ENCODE measurements at regions not wholly inside any gene's neighbourhood (a gene's known extent, or its start where the extent isn't known, plus 50 kb on each side); places are given as distances from the start of the nearest gene placed in this dataset.

DNA sequence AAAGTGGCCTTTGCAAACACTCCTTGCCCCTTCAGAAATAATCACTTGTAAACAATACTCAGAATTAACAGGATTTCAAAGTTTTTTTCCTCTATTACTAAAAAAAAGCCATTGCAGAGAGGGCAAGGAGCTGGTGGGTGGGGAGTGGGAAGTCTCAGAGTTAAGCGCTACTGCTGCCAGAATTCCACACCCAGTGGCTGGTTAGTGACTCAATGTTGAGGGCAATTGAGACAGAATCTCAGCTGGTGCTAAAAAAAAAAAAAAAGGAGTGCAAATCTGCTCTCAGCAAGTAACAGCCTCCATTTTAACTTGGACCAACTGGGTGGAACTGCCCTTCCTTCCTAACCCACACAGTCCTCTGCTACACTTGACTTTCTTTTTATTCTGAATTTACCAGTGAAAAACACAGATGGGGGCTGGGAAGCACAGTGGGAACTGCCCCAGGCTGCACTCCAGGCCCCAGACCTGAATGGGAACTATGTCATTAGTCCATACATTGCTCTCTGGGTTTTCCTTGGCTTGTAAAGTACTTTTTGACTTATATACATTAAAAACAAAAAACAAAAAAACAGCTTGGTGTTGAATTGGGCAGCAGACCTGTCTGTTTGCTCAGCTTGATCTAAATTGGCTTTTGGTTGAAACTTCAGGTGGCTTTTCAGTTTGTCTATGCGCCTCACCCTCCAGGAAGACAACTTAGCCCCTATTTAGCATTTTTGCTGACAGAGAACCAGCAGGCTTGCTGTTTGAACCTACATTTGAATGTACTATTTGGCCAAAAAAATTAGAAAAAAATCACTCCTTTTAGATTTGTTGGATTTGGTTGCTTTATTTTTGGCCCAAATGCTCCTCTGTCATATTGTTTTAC lies 357.8 kb upstream of the TBL1XR1 start:
- TF ChIP-seq, protein P1, sequence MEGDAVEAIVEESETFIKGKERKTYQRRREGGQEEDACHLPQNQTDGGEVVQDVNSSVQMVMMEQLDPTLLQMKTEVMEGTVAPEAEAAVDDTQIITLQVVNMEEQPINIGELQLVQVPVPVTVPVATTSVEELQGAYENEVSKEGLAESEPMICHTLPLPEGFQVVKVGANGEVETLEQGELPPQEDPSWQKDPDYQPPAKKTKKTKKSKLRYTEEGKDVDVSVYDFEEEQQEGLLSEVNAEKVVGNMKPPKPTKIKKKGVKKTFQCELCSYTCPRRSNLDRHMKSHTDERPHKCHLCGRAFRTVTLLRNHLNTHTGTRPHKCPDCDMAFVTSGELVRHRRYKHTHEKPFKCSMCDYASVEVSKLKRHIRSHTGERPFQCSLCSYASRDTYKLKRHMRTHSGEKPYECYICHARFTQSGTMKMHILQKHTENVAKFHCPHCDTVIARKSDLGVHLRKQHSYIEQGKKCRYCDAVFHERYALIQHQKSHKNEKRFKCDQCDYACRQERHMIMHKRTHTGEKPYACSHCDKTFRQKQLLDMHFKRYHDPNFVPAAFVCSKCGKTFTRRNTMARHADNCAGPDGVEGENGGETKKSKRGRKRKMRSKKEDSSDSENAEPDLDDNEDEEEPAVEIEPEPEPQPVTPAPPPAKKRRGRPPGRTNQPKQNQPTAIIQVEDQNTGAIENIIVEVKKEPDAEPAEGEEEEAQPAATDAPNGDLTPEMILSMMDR (IDR thresholded peaks at IDR 0.05; ENCODE audit: insufficient read depth in 1 of 2, low read depth in 1 of 2, low read length in 1 of 2, severe bottlenecking in 1 of 2, unreplicated experiment in 1 of 2), result no peak
- no peaks in the 10 kb centered on the region for H3K4me1 Mint-ChIP-seq (ENCODE audit: low read depth, unreplicated experiment)
- H3K36me3 Mint-ChIP-seq (ENCODE audit: insufficient read depth, unreplicated experiment), result no peaks in the 10 kb centered on the region
- no peak overlapping the region for H3K4me3 Mint-ChIP-seq (ENCODE audit: unreplicated experiment)
- no peaks in the 10 kb centered on the region for H3K4me1 ChIP-seq
- no peaks in the 10 kb centered on the region; the same call in 1 of the 2 replicates for H3K9me3 ChIP-seq
- no peak for DNase-seq
- ChIA-PET CTCF (no interaction called here), POLR2A (no interaction called here)
- H3K36me3 ChIP-seq (ENCODE audit: control insufficient read depth, insufficient read depth, low read length), result no peaks in the 10 kb centered on the region
- H3K4me3 ChIP-seq (ENCODE audit: low read depth, low read length), result no peak overlapping the region
- no TSS peak for BruUV-seq (replicated peaks)
- H3K9me3 Mint-ChIP-seq (ENCODE audit: unreplicated experiment), result no peaks in the 10 kb centered on the region
- no peaks in the 10 kb centered on the region for H3K27me3 ChIP-seq (replicated peaks; ENCODE audit: control insufficient read depth, insufficient read depth, low read length)
- H3K27me3 Mint-ChIP-seq (ENCODE audit: insufficient read depth, unreplicated experiment), result no peaks in the 10 kb centered on the region
- no peak overlapping the region for H3K27ac Mint-ChIP-seq (ENCODE audit: unreplicated experiment)
- intact Hi-C loops (cut with micrococcal nuclease; ENCODE audit: unreplicated experiment), result no loop called here

DNA sequence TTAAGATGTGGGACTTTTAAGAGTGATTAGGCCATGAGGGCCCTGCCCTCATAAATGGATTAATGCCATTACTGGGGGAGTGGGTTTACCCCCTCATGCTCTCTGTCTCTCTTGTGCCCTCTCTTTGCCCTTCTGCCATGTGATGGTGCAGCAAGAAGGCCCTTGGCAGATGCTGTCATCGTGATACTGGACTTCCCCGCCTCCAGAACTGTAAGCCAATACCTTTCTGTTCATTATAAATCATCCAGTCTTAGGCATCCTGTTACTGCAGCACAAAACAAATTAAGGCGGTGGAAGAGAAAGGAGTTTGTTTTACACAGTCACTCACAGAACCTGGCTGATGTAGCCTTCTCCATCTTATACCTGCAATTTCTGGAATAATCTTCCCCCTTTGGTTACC lies 360.3 kb upstream of the TBL1XR1 start:
- TF ChIP-seq, protein P1 (IDR thresholded peaks at IDR 0.05; ENCODE audit: insufficient read depth in 1 of 2, low read depth in 1 of 2, low read length in 1 of 2, severe bottlenecking in 1 of 2, unreplicated experiment in 1 of 2), result no peak

DNA sequence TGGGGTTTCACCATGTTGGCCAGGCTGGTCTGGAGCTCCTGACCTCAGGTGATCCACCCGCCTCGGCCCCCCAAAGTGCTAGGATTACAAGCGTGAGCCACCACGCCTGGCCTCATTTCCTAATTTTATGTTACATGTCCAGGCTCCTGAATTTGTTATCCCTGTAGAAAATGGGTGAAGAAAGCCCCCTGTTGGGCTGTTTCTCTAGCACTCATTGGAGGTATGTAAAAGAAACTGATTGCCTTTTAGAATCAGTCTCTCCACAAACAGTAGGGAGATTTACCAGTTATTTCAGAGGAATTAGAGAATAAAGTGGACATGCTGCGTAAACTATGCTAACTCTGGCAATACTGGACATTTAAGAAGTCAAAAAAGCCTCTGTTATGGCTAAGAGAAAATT lies 364.1 kb upstream of the TBL1XR1 start:
- no peak for DNase-seq
- ChIA-PET POLR2A (no interaction called here), CTCF (no interaction called here)
- Mint-ChIP-seq H3K9me3 (ENCODE audit: unreplicated experiment) (no peaks in the 10 kb centered on the region), H3K27me3 (ENCODE audit: insufficient read depth, unreplicated experiment) (no peaks in the 10 kb centered on the region), H3K4me3 (ENCODE audit: unreplicated experiment) (no peak overlapping the region), H3K4me1 (ENCODE audit: low read depth, unreplicated experiment) (no peaks in the 10 kb centered on the region), H3K36me3 (ENCODE audit: insufficient read depth, unreplicated experiment) (no peaks in the 10 kb centered on the region), H3K27ac (ENCODE audit: unreplicated experiment) (no peak overlapping the region)
- Histone ChIP-seq H3K27me3 (replicated peaks; ENCODE audit: control insufficient read depth, insufficient read depth, low read length) (no peaks in the 10 kb centered on the region), H3K36me3 (ENCODE audit: control insufficient read depth, insufficient read depth, low read length) (no peaks in the 10 kb centered on the region), H3K4me1 (no peaks in the 10 kb centered on the region), H3K9me3 (no peaks in the 10 kb centered on the region), H3K4me3 (ENCODE audit: low read depth, low read length) (no peak overlapping the region)
- TF ChIP-seq, protein P1 (IDR thresholded peaks at IDR 0.05; ENCODE audit: insufficient read depth in 1 of 2, low read depth in 1 of 2, low read length in 1 of 2, severe bottlenecking in 1 of 2, unreplicated experiment in 1 of 2), result no peak
- intact Hi-C loops (cut with micrococcal nuclease; ENCODE audit: unreplicated experiment), result no loop called here
- no TSS peak for BruUV-seq (replicated peaks)

More for the DNA sequence above, 360.3 kb upstream of the TBL1XR1 start:
- ChIA-PET CTCF (no interaction called here), POLR2A (no interaction called here)
- Histone ChIP-seq H3K4me3 (ENCODE audit: low read depth, low read length) (no peak overlapping the region), H3K36me3 (ENCODE audit: control insufficient read depth, insufficient read depth, low read length) (no peaks in the 10 kb centered on the region), H3K27me3 (replicated peaks; ENCODE audit: control insufficient read depth, insufficient read depth, low read length) (no peaks in the 10 kb centered on the region), H3K9me3 (no peaks in the 10 kb centered on the region; the same call in 1 of the 2 replicates), H3K4me1 (no peaks in the 10 kb centered on the region)
- BruUV-seq (replicated peaks), result no TSS peak
- no peaks in the 10 kb centered on the region for H3K4me1 Mint-ChIP-seq (ENCODE audit: low read depth, unreplicated experiment)
- intact Hi-C loops (cut with micrococcal nuclease; ENCODE audit: unreplicated experiment), result no loop called here
- H3K9me3 Mint-ChIP-seq (ENCODE audit: unreplicated experiment), result no peaks in the 10 kb centered on the region
- H3K4me3 Mint-ChIP-seq (ENCODE audit: unreplicated experiment), result no peak overlapping the region
- no peak overlapping the region for H3K27ac Mint-ChIP-seq (ENCODE audit: unreplicated experiment)
- H3K36me3 Mint-ChIP-seq (ENCODE audit: insufficient read depth, unreplicated experiment), result no peaks in the 10 kb centered on the region
- DNase-seq, result no peak
- no peaks in the 10 kb centered on the region for H3K27me3 Mint-ChIP-seq (ENCODE audit: insufficient read depth, unreplicated experiment)

All from Caco-2 (cell line).